Ishikawa (cell line): ENCODE measurements at regions not wholly inside any gene's neighbourhood (a gene's known extent, or its start where the extent isn't known, plus 50 kb on each side); places are given as distances from the start of the nearest gene placed in this dataset.

Experiments used
- EGR1 ChIP-seq: IDR thresholded peaks from 2 replicates; pipeline ENCODE4 v1.6.1; 2012
- EP300 ChIP-seq: IDR thresholded peaks from 2 replicates; pipeline ENCODE4 v1.6.1; 2012; ENCODE audit warnings: borderline replicate concordance
- RAD21 ChIP-seq: IDR thresholded peaks from 2 replicates; pipeline ENCODE4 v1.6.1; 2012; ENCODE audit warnings: low read depth
- TAF1 ChIP-seq: IDR thresholded peaks from 2 replicates; pipeline ENCODE4 v1.6.1; 2012; ENCODE audit warnings: low read depth, mild to moderate bottlenecking
- TEAD4 ChIP-seq: IDR thresholded peaks from 2 replicates; pipeline ENCODE4 v1.6.1; 2012
- ZBTB7A ChIP-seq: IDR thresholded peaks from 2 replicates; pipeline ENCODE4 v1.6.1; 2012; ENCODE audit warnings: low read depth
- TF ChIP-seq, protein P1 (sequence below): IDR thresholded peaks from 2 replicates; pipeline ENCODE4 v1.6.1; 2012; ENCODE audit warnings: low read depth, mild to moderate bottlenecking
- TF ChIP-seq, protein P2 (sequence below): IDR thresholded peaks from 2 replicates; pipeline ENCODE4 v1.6.1; 2012

DNA sequence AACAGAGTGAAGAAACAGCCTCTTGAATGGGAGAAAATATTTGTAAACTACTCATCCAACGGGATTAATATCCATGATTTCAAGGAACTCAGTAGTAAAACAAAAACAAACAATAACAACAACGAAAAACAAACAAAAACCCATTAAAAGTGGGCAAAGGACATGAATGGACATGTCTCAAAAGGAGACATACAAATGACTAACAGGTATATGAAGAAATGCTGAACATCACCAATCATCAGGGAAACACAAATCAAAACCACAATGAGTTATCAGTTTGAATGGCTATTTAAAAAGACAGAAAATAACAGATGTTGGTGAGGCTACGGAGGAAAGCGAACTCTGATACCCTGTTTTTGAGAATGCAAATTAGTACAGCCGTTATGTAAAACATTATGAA, 224.8 kb upstream of the NRXN1 start:
- TF ChIP-seq, protein P1, sequence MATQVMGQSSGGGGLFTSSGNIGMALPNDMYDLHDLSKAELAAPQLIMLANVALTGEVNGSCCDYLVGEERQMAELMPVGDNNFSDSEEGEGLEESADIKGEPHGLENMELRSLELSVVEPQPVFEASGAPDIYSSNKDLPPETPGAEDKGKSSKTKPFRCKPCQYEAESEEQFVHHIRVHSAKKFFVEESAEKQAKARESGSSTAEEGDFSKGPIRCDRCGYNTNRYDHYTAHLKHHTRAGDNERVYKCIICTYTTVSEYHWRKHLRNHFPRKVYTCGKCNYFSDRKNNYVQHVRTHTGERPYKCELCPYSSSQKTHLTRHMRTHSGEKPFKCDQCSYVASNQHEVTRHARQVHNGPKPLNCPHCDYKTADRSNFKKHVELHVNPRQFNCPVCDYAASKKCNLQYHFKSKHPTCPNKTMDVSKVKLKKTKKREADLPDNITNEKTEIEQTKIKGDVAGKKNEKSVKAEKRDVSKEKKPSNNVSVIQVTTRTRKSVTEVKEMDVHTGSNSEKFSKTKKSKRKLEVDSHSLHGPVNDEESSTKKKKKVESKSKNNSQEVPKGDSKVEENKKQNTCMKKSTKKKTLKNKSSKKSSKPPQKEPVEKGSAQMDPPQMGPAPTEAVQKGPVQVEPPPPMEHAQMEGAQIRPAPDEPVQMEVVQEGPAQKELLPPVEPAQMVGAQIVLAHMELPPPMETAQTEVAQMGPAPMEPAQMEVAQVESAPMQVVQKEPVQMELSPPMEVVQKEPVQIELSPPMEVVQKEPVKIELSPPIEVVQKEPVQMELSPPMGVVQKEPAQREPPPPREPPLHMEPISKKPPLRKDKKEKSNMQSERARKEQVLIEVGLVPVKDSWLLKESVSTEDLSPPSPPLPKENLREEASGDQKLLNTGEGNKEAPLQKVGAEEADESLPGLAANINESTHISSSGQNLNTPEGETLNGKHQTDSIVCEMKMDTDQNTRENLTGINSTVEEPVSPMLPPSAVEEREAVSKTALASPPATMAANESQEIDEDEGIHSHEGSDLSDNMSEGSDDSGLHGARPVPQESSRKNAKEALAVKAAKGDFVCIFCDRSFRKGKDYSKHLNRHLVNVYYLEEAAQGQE = no peak
- TF ChIP-seq, protein P2, sequence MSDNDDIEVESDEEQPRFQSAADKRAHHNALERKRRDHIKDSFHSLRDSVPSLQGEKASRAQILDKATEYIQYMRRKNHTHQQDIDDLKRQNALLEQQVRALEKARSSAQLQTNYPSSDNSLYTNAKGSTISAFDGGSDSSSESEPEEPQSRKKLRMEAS = no peak
- no peak for TF ChIP-seq TEAD4
- no peak for TF ChIP-seq ZBTB7A
- no peak for TF ChIP-seq EP300
- TF ChIP-seq RAD21 = no peak
- no peak for TF ChIP-seq TAF1
- TF ChIP-seq EGR1 = no peak
